ENCODE measurements at regions not wholly inside any gene's neighbourhood (a gene's known extent, or its start where the extent isn't known, plus 50 kb on each side); places are given as distances from the start of the nearest gene placed in this dataset.
"Not testable (repeated sequence)": the region's sequence is repeated elsewhere in the genome, so short reads cannot be mapped to it uniquely, and the experiment has no call there.

DNA sequence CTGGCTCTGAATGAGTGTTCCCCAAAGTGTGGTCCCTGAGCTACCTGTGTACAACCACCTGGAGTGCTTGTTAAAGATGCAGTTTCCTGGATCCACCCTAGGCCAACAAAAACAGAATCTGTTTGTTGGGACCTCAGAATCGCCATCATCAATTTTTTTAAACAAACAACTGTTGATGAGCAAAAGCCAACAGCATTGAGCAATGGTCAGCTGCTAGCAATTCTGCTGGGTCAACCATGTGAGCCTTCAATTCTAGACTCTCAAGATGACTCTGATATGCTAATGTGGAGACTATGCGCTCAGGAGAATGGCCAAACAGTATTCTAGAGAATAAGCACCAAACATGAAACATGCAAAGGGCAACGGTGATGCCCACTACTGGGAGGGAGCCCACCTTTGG is 64.4 kb upstream of the IYD start:
- Mint-ChIP-seq H3K36me3 (ENCODE audit: low read depth) (no peaks in the 10 kb centered on the region), H3K9me3 (no peaks in the 10 kb centered on the region), H3K4me1 (ENCODE audit: low read depth) (peaks cover 13% of the 10 kb centered on the region), H3K4me3 (no peak overlapping the region), H3K27me3 (peaks cover 12% of the 10 kb centered on the region), H3K27ac (no peak overlapping the region)
- intact Hi-C loops (cut with micrococcal nuclease): no loop called here
- DNase-seq: no peak
- no peak for ATAC-seq
- POLR2A ChIA-PET: no interaction called here
- CTCF ChIA-PET: no interaction called here
- TF ChIP-seq, protein P1, sequence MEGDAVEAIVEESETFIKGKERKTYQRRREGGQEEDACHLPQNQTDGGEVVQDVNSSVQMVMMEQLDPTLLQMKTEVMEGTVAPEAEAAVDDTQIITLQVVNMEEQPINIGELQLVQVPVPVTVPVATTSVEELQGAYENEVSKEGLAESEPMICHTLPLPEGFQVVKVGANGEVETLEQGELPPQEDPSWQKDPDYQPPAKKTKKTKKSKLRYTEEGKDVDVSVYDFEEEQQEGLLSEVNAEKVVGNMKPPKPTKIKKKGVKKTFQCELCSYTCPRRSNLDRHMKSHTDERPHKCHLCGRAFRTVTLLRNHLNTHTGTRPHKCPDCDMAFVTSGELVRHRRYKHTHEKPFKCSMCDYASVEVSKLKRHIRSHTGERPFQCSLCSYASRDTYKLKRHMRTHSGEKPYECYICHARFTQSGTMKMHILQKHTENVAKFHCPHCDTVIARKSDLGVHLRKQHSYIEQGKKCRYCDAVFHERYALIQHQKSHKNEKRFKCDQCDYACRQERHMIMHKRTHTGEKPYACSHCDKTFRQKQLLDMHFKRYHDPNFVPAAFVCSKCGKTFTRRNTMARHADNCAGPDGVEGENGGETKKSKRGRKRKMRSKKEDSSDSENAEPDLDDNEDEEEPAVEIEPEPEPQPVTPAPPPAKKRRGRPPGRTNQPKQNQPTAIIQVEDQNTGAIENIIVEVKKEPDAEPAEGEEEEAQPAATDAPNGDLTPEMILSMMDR (IDR thresholded peaks at IDR 0.05): no peak

DNA sequence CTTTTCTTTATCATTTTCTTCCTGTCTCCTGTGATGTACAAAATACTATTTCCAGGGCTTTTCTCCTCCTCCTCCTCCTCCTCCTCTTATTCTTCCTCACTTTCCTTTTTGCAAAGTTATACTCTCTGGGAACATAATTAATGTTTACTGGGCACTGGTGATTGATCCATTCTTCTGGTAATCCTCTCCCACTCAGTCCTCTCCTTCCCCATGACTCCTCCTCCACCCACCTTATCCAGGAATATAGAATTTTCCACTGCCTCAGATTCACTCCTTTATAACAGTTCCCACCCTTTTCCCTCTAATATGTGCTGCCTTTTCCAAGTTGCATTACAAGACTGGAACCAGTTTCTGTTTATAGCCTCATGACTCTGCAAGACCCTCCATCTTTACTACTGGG is 62.5 kb upstream of the IYD start:
- DNase-seq (no peak), ATAC-seq (no peak)
- TF ChIP-seq, protein P1 (IDR thresholded peaks at IDR 0.05): no peak
- H3K9me3 Mint-ChIP-seq: no peaks in the 10 kb centered on the region
- H3K27me3 Mint-ChIP-seq: peaks cover 6% of the 10 kb centered on the region
- ChIA-PET CTCF (interaction anchor here (0.8 kb wide), 1 partner anchor 37 kb away, joined by 3 read pairs; no protein-coding TSS in a partner anchor), POLR2A (no interaction called here)
- peaks cover 18% of the 10 kb centered on the region for H3K4me1 Mint-ChIP-seq (ENCODE audit: low read depth)
- H3K27ac Mint-ChIP-seq: no peak overlapping the region
- no peak overlapping the region for H3K4me3 Mint-ChIP-seq
- H3K36me3 Mint-ChIP-seq (ENCODE audit: low read depth): no peaks in the 10 kb centered on the region
- intact Hi-C loops (cut with micrococcal nuclease): no loop called here

DNA sequence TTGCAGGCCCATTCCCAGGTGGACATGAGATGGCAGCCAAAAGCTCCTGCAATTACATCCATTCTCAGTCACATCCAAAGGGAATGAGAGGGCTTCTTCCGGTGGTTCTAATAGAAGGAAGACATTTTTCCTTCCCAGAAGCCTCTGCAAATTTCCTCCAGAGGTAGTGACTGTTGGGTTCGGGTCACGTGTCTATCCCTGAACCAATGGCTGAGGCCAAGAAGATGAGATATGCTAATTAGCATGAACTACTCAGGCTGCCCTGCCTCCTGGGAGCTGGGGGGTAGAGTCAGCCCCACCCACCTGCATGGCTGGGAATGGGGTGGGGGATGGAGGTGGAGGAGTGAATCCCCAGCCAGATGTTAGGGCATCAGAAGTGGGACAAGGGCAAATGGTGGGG is 61.3 kb upstream of the IYD start:
- intact Hi-C loops (cut with micrococcal nuclease): no loop called here
- peaks cover 6% of the 10 kb centered on the region for H3K27me3 Mint-ChIP-seq
- H3K9me3 Mint-ChIP-seq: peaks cover 2% of the 10 kb centered on the region
- ATAC-seq: no peak
- no peak overlapping the region for H3K27ac Mint-ChIP-seq
- CTCF ChIA-PET: interaction anchor here (1.1 to 1.4 kb wide), 3 partner anchors 11 to 237 kb away, joined by 3 to 4 read pairs (median 3); no protein-coding TSS in a partner anchor
- H3K4me1 Mint-ChIP-seq (ENCODE audit: low read depth): peaks cover 13% of the 10 kb centered on the region
- DNase-seq: no peak
- no peaks in the 10 kb centered on the region for H3K36me3 Mint-ChIP-seq (ENCODE audit: low read depth)
- no peak overlapping the region for H3K4me3 Mint-ChIP-seq
- TF ChIP-seq, protein P1 (IDR thresholded peaks at IDR 0.05): no peak
- POLR2A ChIA-PET: no interaction called here

DNA sequence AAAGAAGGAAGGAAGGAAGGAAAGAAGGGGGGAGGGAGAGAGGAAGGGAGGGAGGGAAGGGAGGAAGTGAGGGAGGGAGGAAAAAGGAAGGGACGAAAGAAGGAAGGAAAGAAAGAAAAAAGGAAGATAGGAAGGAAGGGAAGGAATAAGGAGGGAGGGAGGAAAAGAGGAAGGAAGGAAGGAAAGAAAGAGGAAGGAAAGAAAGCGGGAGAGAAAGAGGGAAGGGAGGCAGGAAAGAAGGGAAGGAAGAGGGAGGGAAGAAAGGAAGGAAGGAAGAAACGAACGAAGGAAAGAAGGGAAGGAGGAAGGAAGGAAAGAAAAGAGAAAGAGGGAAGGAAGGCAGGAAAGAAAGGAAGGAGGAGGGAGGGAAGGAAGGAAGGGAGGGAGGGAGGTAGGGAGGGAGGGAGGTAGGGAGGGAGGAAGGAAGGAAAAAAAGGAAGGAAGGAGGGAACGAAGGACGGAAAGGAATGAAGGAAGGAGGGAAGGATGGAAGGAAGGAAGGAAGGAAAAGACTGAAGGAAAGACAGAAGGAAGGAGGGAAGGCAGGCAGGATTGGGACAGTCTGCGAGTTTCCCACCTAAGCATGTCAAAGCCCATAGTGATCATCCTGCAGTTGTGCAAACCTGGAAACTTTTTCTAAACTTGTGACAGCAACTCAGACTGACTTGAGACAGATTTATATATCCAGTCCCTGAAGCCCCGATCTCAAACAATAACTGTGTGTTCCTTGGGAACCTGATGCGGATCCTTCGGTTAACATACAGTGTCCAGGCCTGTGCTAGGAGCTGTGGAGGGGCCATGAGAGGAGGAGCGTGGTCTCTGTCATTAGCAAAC is 59.8 kb upstream of the IYD start:
- peaks cover 2% of the 10 kb centered on the region for H3K9me3 Mint-ChIP-seq
- peaks cover 10% of the 10 kb centered on the region for H3K4me1 Mint-ChIP-seq (ENCODE audit: low read depth)
- intact Hi-C loops (cut with micrococcal nuclease): no loop called here
- DNase-seq (no peak), ATAC-seq (no peak)
- TF ChIP-seq, protein P1 (IDR thresholded peaks at IDR 0.05): no peak
- H3K27me3 Mint-ChIP-seq: peaks cover 4% of the 10 kb centered on the region
- POLR2A ChIA-PET: no interaction called here
- H3K4me3 Mint-ChIP-seq: no peak overlapping the region
- CTCF ChIA-PET: interaction anchor here (1.4 kb wide), 1 partner anchor 9 kb away, joined by 4 read pairs; no protein-coding TSS in a partner anchor
- no peaks in the 10 kb centered on the region for H3K36me3 Mint-ChIP-seq (ENCODE audit: low read depth)
- no peak overlapping the region for H3K27ac Mint-ChIP-seq

DNA sequence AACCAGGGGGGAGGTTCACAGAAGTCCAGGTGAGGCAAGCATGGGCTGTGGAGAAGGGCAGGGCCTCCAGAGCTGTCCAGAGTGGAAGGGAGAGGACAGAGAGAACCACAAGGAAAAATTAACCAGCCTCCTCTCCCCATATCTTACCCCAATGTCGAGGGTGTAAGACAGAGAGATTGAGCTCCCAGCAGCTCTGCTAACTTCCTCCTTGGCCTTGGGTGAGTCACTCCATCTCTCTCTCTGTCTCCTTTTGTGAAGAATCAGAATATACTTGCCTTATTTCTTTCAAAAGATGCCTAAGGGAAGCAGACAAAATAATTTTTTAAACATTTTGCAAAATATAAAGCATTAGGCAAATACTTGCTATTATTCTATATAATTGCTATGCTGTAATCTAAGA is 58.3 kb upstream of the IYD start:
- POLR2A ChIA-PET: interaction anchor here (0.8 kb wide), 1 partner anchor 8 kb away, joined by 4 read pairs; no protein-coding TSS in a partner anchor
- ATAC-seq (peak; percentile 69), DNase-seq (no peak)
- CTCF ChIA-PET: interaction anchor here (1.4 kb wide), 1 partner anchor 108 kb away, joined by 3 read pairs; no protein-coding TSS in a partner anchor
- Mint-ChIP-seq H3K36me3 (ENCODE audit: low read depth) (no peaks in the 10 kb centered on the region), H3K4me3 (no peak overlapping the region), H3K9me3 (peaks cover 2% of the 10 kb centered on the region), H3K27me3 (peaks cover 5% of the 10 kb centered on the region), H3K4me1 (ENCODE audit: low read depth) (peaks cover 10% of the 10 kb centered on the region), H3K27ac (no peak overlapping the region)
- TF ChIP-seq, protein P1 (IDR thresholded peaks at IDR 0.05): no peak
- intact Hi-C loops (cut with micrococcal nuclease): no loop called here

- H3K4me3 Mint-ChIP-seq; H3K27ac Mint-ChIP-seq; H3K9me3 Mint-ChIP-seq; H3K36me3 Mint-ChIP-seq (ENCODE audit: low read depth); intact Hi-C loops (cut with micrococcal nuclease); H3K4me1 Mint-ChIP-seq (ENCODE audit: low read depth); H3K27me3 Mint-ChIP-seq: not testable (repeated sequence)
- ATAC-seq: peak; percentile 49
- peak; percentile 50 for DNase-seq
- CTCF ChIA-PET: interaction anchor here (1.4 kb wide), 1 partner anchor 107 kb away, joined by 3 read pairs; no protein-coding TSS in a partner anchor
- POLR2A ChIA-PET: interaction anchor here (0.8 kb wide), 1 partner anchor 9 kb away, joined by 4 read pairs; no protein-coding TSS in a partner anchor
These were observed 57.5 kb upstream of the IYD start for GRCh38 chr6:150311149-150311944.
